HG02981 (cell line): ENCODE measurements at regions not wholly inside any gene's neighbourhood (a gene's known extent, or its start where the extent isn't known, plus 50 kb on each side); places are given as distances from the start of the nearest gene placed in this dataset.

ENCODE experiments used
- ATAC-seq: cut with Tn5 transposase; IDR thresholded peaks from one replicate; pipeline ENCODE4 v1.9.1; 2021; ENCODE audit warnings: mild to moderate bottlenecking, moderate library complexity; ENCODE audit not compliant: unreplicated experiment

- ATAC-seq, result no peak
These were observed 90.9 kb downstream of the ZNF280B start for GRCh38 chr22:22417495-22418162.

DNA sequence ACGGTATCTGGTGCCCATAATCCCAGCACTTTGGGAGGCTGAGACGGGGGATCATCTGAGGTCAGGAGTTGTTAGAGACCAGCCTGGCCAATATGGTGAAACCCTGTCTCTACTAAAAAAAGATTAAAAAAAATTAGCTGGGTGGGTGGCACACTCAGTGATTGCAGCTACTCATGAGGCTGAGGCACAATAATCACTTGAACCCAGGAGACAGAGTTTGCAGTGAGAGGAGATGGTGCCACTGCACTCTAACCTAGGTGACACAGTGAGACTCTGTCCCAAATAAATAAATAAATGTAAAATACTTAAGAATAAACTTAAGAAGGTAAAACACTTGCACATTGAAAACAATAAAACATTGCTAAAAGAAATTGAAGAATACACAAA, 90.4 kb downstream of the ZNF280B start:
- ATAC-seq, result no peak

GRCh38 chr22:22418957-22419356, 89.6 kb downstream of the ZNF280B start:
- ATAC-seq, result no peak

DNA sequence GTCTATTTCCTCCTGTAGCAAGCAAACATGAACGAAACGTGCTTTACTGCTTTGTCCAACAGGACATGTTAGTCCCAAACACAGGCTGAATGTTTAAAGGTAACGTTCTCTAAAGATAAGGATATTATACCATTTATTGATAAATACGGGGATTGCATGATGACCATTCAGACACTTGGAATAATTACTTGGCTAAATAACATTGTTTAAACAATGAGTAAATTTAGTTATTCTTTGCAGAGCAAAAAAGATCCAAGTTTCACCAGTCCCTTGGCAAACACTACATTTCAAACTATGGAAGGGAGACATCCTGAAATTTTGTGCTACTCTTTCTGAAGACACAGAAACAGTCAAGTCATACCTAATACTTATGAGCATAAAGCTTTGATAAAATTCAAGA, 88.0 kb downstream of the ZNF280B start:
- ATAC-seq, result no peak

GRCh38 chr22:22421392-22421791, 87.2 kb downstream of the ZNF280B start:
- ATAC-seq, result no peak

DNA sequence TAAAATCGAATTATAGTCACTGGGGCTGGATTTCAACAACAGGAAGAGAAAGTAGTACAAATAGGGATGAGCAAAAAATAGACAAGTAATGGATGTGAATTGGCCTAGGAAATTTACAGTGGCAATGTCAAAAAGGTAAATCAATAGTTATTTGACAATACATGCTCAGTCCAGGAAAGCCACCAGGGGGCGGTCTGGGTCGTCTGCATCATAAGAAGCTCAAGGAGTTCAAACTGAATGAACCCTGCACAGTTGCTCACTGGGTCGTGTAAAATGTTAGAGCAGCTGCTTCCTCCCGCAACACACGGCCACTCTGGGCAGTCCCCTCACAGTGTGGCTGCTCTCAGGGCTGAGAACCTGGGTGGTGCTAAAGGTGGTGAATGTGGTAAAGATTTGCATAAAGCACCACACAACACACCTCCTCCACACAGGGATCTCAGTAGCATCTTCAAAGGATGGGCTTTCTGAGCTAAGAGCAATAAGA, 85.9 kb downstream of the ZNF280B start:
- peak; percentile 96 for ATAC-seq

DNA sequence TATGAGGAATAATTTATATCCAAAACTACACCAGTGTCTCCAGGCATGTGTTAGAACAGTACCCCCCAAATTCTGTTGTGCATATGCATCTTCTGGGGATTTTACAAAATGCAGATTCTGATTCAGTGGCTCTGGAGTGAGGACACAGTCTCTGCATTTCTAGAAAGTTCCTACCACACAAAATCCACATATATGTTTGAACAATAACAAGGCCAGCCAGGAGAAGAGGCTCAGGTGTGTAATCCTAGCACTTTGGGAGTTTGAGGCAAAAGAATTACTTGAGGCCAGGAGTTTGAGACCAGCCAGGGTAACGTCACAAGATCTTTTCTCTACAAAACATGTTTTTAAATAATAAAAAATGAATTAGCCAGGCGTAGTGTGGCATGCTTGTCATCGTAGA, 84.9 kb downstream of the ZNF280B start:
- ATAC-seq, result no peak

DNA sequence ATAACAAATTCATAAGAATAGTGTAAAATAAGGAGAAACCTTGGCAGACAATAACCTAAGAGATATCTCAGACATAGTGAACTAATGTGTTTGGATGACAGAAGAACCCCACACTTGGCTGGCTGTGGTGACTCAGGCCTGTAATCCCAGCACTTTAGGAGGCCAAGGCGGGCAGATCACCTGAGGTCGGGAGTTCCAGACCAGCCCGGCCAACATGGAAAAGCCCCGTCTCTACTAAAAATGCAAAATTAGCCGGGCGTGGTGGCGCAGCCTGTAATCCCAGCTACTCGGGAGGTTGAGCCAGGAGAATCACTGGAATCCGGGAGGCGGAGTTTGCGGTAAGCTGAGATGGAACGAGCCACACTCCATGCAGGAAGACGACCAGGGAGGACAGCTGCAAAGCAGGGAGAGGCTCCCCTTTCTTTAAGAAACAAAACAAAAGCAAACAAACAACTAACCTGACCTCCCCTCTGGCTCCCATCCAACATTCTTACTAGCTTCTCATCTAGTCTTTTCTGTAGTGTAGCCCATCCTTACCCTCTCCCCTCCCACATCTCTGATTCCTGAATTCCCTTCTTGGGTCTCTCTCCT, 84.2 kb downstream of the ZNF280B start:
- no peak for ATAC-seq

- ATAC-seq, result no peak
These were observed 83.6 kb downstream of the ZNF280B start for GRCh38 chr22:22424956-22425355.

GRCh38 chr22:22425356-22425755, 83.2 kb downstream of the ZNF280B start:
- ATAC-seq, result no peak

GRCh38 chr22:22425783-22426624, 82.5 kb downstream of the ZNF280B start:
- no peak for ATAC-seq

- no peak for ATAC-seq
These were observed 80.9 kb downstream of the ZNF280B start for GRCh38 chr22:22427542-22428065.

DNA sequence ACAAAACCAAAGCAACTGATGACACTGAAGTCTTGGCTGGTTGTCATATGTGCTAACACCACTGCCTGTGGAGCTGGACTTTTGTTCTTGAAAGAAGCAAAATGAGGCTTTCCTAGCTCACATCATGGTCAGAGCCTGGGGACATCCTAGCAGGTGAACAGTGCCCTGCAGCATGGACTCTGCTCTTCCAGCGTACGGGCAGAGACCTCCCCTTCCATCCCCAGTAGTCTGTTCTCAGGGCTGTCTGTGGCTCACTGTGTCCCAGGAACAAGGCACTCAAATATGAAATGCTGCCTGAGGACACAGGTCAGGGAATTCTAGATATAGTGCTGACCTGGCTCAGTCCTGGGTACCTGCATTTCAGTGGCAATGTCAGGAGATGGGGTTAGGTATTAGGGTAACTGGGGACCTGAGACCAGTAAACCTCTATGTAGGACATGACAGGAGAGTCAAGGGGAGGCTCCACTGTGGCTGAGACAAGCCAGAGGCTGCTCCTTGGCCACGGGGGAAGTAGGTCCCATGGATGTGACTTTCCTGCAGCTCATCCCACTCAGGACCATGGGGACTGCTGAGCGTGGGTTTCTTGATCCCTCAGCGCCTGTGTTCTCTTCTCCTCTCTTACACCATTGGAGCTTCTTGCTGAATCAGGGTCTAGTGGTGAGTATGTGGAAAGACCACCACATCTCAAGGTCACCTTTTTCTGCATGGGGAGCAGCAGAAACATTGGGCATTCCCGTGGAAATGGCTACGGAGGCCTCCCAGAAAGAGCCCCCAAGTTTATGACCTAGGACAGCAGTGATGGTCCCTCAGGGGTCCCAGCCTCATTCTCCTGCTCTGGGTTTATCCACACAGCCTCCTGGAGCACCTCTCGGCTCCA, 80.1 kb downstream of the ZNF280B start:
- ATAC-seq, result no peak

- ATAC-seq, result no peak
These were observed 79.0 kb downstream of the ZNF280B start for GRCh38 chr22:22429369-22430108.

DNA sequence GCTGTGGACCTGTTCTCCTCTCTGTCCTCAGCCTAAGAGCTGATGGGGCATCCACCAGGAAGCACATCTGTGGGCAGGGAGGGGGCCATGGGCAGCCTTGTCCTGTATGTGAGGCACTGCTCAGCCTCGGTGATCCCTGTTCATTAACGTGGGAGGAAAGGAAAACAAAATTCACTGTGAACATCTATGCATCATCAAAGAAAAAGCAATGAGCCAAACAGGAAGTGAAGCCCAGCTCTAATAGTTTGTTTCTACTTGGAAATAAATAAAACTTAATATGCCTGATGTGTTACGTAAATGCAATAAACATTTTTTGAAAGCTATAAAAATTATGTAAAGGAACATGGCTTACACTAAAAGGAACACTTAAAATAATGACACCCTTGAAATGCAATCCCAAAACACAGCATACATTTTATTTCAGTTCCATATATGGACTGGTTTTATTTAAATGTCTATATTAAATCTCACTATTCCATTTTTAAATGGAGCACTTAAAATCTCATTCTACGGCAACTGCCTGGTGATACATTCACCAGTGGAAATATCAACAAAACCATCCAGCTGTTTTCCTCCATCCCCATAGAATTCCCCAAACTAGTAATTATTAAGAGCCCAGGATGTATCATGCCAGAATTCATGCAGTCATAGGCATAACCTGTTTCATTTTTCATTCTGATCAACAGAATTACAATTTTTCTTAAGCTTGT, 78.3 kb downstream of the ZNF280B start:
- ATAC-seq, result no peak

- ATAC-seq, result no peak
These were observed 77.0 kb downstream of the ZNF280B start for GRCh38 chr22:22431271-22432220.

GRCh38 chr22:22432479-22432878, 76.1 kb downstream of the ZNF280B start:
- ATAC-seq, result no peak

DNA sequence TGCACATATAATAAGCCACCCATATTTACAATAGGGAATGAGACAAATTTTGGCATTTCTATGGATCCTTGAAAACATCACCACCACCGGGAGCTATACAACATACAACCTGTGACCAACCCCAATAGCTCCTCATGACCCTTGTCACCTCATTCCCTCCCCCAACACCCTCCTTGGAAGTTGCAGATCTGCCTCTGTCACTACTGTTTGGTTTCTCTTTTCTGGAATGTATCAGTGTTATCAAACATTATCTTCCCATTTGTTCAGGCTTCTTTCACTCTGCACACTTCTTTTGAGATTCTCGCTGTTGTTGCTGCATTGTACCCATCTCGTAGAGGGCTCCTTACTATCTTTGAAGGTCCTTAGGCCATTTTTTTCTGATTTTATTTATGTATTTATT, 75.6 kb downstream of the ZNF280B start:
- ATAC-seq, result no peak
